ENCODE measurements at regions not wholly inside any gene's neighbourhood (a gene's known extent, or its start where the extent isn't known, plus 50 kb on each side); places are given as distances from the start of the nearest gene placed in this dataset.

- H3K4me3 ChIP-seq (ENCODE audit: insufficient read depth, low read depth, low read length, poor library complexity, severe bottlenecking), result no peak overlapping the region
- H3K27me3 ChIP-seq (replicated peaks; ENCODE audit: control insufficient read depth, insufficient read depth, low read length, poor library complexity, severe bottlenecking), result no peaks in the 10 kb centered on the region
- no peaks in the 10 kb centered on the region for H3K9me3 ChIP-seq (ENCODE audit: control insufficient read depth, low read length)
- no peaks in the 10 kb centered on the region for H3K36me3 ChIP-seq (ENCODE audit: control insufficient read depth, insufficient read depth, low read length)
- DNase-seq, result no peak
- no peak overlapping the region for H3K27ac ChIP-seq (ENCODE audit: insufficient read depth, low read length, poor library complexity, severe bottlenecking)
- no peaks in the 10 kb centered on the region for H3K4me1 ChIP-seq (ENCODE audit: control insufficient read depth, insufficient read depth, low read length, poor library complexity, severe bottlenecking)
Measured at GRCh38 chr1:194194724-194195123, 1008.3 kb upstream of the B3GALT2 start.

- no peaks in the 10 kb centered on the region for H3K36me3 ChIP-seq (ENCODE audit: control insufficient read depth, insufficient read depth, low read length)
- H3K4me1 ChIP-seq (ENCODE audit: control insufficient read depth, insufficient read depth, low read length, poor library complexity, severe bottlenecking), result no peaks in the 10 kb centered on the region
Measured at GRCh38 chr1:194184974-194185373, 998.6 kb upstream of the B3GALT2 start.

GRCh38 chr1:194184425-194184824, 998.0 kb upstream of the B3GALT2 start:
- Histone ChIP-seq H3K27me3 (replicated peaks; ENCODE audit: control insufficient read depth, insufficient read depth, low read length, poor library complexity, severe bottlenecking) (no peaks in the 10 kb centered on the region), H3K9me3 (ENCODE audit: control insufficient read depth, low read length) (no peaks in the 10 kb centered on the region), H3K4me3 (ENCODE audit: insufficient read depth, low read depth, low read length, poor library complexity, severe bottlenecking) (no peak overlapping the region), H3K4me1 (ENCODE audit: control insufficient read depth, insufficient read depth, low read length, poor library complexity, severe bottlenecking) (no peaks in the 10 kb centered on the region), H3K36me3 (ENCODE audit: control insufficient read depth, insufficient read depth, low read length) (no peaks in the 10 kb centered on the region), H3K27ac (ENCODE audit: insufficient read depth, low read length, poor library complexity, severe bottlenecking) (no peak overlapping the region)
- no peak for DNase-seq

More at GRCh38 chr1:194184974-194185373, 998.6 kb upstream of the B3GALT2 start:
- H3K9me3 ChIP-seq (ENCODE audit: control insufficient read depth, low read length), result no peaks in the 10 kb centered on the region
- no peak overlapping the region for H3K4me3 ChIP-seq (ENCODE audit: insufficient read depth, low read depth, low read length, poor library complexity, severe bottlenecking)
- no peak for DNase-seq
- no peaks in the 10 kb centered on the region for H3K27me3 ChIP-seq (replicated peaks; ENCODE audit: control insufficient read depth, insufficient read depth, low read length, poor library complexity, severe bottlenecking)
- H3K27ac ChIP-seq (ENCODE audit: insufficient read depth, low read length, poor library complexity, severe bottlenecking), result no peak overlapping the region

- Histone ChIP-seq H3K27me3 (replicated peaks; ENCODE audit: control insufficient read depth, insufficient read depth, low read length, poor library complexity, severe bottlenecking) (no peaks in the 10 kb centered on the region), H3K9me3 (ENCODE audit: control insufficient read depth, low read length) (no peaks in the 10 kb centered on the region), H3K27ac (ENCODE audit: insufficient read depth, low read length, poor library complexity, severe bottlenecking) (no peak overlapping the region), H3K4me3 (ENCODE audit: insufficient read depth, low read depth, low read length, poor library complexity, severe bottlenecking) (no peak overlapping the region), H3K36me3 (ENCODE audit: control insufficient read depth, insufficient read depth, low read length) (no peaks in the 10 kb centered on the region), H3K4me1 (ENCODE audit: control insufficient read depth, insufficient read depth, low read length, poor library complexity, severe bottlenecking) (no peaks in the 10 kb centered on the region)
- DNase-seq, result no peak
Measured at GRCh38 chr1:194181845-194182244, 995.4 kb upstream of the B3GALT2 start.

- H3K9me3 ChIP-seq (ENCODE audit: control insufficient read depth, low read length), result no peaks in the 10 kb centered on the region
- no peak overlapping the region for H3K27ac ChIP-seq (ENCODE audit: insufficient read depth, low read length, poor library complexity, severe bottlenecking)
- no peak overlapping the region for H3K4me3 ChIP-seq (ENCODE audit: insufficient read depth, low read depth, low read length, poor library complexity, severe bottlenecking)
- DNase-seq, result no peak
- H3K36me3 ChIP-seq (ENCODE audit: control insufficient read depth, insufficient read depth, low read length), result no peaks in the 10 kb centered on the region
- no peaks in the 10 kb centered on the region for H3K27me3 ChIP-seq (replicated peaks; ENCODE audit: control insufficient read depth, insufficient read depth, low read length, poor library complexity, severe bottlenecking)
- H3K4me1 ChIP-seq (ENCODE audit: control insufficient read depth, insufficient read depth, low read length, poor library complexity, severe bottlenecking), result no peaks in the 10 kb centered on the region
Measured at GRCh38 chr1:194176212-194176611, 989.8 kb upstream of the B3GALT2 start.

GRCh38 chr1:194175251-194175650, 988.8 kb upstream of the B3GALT2 start:
- Histone ChIP-seq H3K27me3 (replicated peaks; ENCODE audit: control insufficient read depth, insufficient read depth, low read length, poor library complexity, severe bottlenecking) (no peaks in the 10 kb centered on the region), H3K27ac (ENCODE audit: insufficient read depth, low read length, poor library complexity, severe bottlenecking) (no peak overlapping the region), H3K36me3 (ENCODE audit: control insufficient read depth, insufficient read depth, low read length) (no peaks in the 10 kb centered on the region), H3K4me1 (ENCODE audit: control insufficient read depth, insufficient read depth, low read length, poor library complexity, severe bottlenecking) (no peaks in the 10 kb centered on the region), H3K4me3 (ENCODE audit: insufficient read depth, low read depth, low read length, poor library complexity, severe bottlenecking) (no peak overlapping the region), H3K9me3 (ENCODE audit: control insufficient read depth, low read length) (no peaks in the 10 kb centered on the region)
- DNase-seq, result no peak

GRCh38 chr1:194174528-194174927, 988.1 kb upstream of the B3GALT2 start:
- H3K27ac ChIP-seq (ENCODE audit: insufficient read depth, low read length, poor library complexity, severe bottlenecking), result no peak overlapping the region

GRCh38 chr1:194171596-194171995, 985.2 kb upstream of the B3GALT2 start:
- no peak overlapping the region for H3K27ac ChIP-seq (ENCODE audit: insufficient read depth, low read length, poor library complexity, severe bottlenecking)
- no peak overlapping the region for H3K4me3 ChIP-seq (ENCODE audit: insufficient read depth, low read depth, low read length, poor library complexity, severe bottlenecking)
- DNase-seq, result no peak
- H3K9me3 ChIP-seq (ENCODE audit: control insufficient read depth, low read length), result no peaks in the 10 kb centered on the region
- H3K27me3 ChIP-seq (replicated peaks; ENCODE audit: control insufficient read depth, insufficient read depth, low read length, poor library complexity, severe bottlenecking), result no peaks in the 10 kb centered on the region
- H3K4me1 ChIP-seq (ENCODE audit: control insufficient read depth, insufficient read depth, low read length, poor library complexity, severe bottlenecking), result no peaks in the 10 kb centered on the region
- H3K36me3 ChIP-seq (ENCODE audit: control insufficient read depth, insufficient read depth, low read length), result no peaks in the 10 kb centered on the region

More at GRCh38 chr1:194174528-194174927, 988.1 kb upstream of the B3GALT2 start:
- no peaks in the 10 kb centered on the region for H3K27me3 ChIP-seq (replicated peaks; ENCODE audit: control insufficient read depth, insufficient read depth, low read length, poor library complexity, severe bottlenecking)
- H3K36me3 ChIP-seq (ENCODE audit: control insufficient read depth, insufficient read depth, low read length), result no peaks in the 10 kb centered on the region
- H3K9me3 ChIP-seq (ENCODE audit: control insufficient read depth, low read length), result no peaks in the 10 kb centered on the region
- no peaks in the 10 kb centered on the region for H3K4me1 ChIP-seq (ENCODE audit: control insufficient read depth, insufficient read depth, low read length, poor library complexity, severe bottlenecking)
- H3K4me3 ChIP-seq (ENCODE audit: insufficient read depth, low read depth, low read length, poor library complexity, severe bottlenecking), result no peak overlapping the region
- DNase-seq, result no peak

- H3K4me3 ChIP-seq (ENCODE audit: insufficient read depth, low read depth, low read length, poor library complexity, severe bottlenecking), result no peak overlapping the region
- no peaks in the 10 kb centered on the region for H3K9me3 ChIP-seq (ENCODE audit: control insufficient read depth, low read length)
- no peaks in the 10 kb centered on the region for H3K4me1 ChIP-seq (ENCODE audit: control insufficient read depth, insufficient read depth, low read length, poor library complexity, severe bottlenecking)
- H3K27me3 ChIP-seq (replicated peaks; ENCODE audit: control insufficient read depth, insufficient read depth, low read length, poor library complexity, severe bottlenecking), result no peaks in the 10 kb centered on the region
- no peak for DNase-seq
- H3K27ac ChIP-seq (ENCODE audit: insufficient read depth, low read length, poor library complexity, severe bottlenecking), result no peak overlapping the region
- H3K36me3 ChIP-seq (ENCODE audit: control insufficient read depth, insufficient read depth, low read length), result no peaks in the 10 kb centered on the region
Measured at GRCh38 chr1:194167956-194168640, 981.7 kb upstream of the B3GALT2 start.

GRCh38 chr1:194164755-194165154, 978.3 kb upstream of the B3GALT2 start:
- Histone ChIP-seq H3K27ac (ENCODE audit: insufficient read depth, low read length, poor library complexity, severe bottlenecking) (no peak overlapping the region), H3K4me1 (ENCODE audit: control insufficient read depth, insufficient read depth, low read length, poor library complexity, severe bottlenecking) (no peaks in the 10 kb centered on the region), H3K9me3 (ENCODE audit: control insufficient read depth, low read length) (no peaks in the 10 kb centered on the region), H3K36me3 (ENCODE audit: control insufficient read depth, insufficient read depth, low read length) (no peaks in the 10 kb centered on the region), H3K27me3 (replicated peaks; ENCODE audit: control insufficient read depth, insufficient read depth, low read length, poor library complexity, severe bottlenecking) (no peaks in the 10 kb centered on the region), H3K4me3 (ENCODE audit: insufficient read depth, low read depth, low read length, poor library complexity, severe bottlenecking) (no peak overlapping the region)
- DNase-seq, result no peak
